WTC11 (cell line): ENCODE measurements at regions not wholly inside any gene's neighbourhood (a gene's known extent, or its start where the extent isn't known, plus 50 kb on each side); places are given as distances from the start of the nearest gene placed in this dataset.

ENCODE experiments used
- ATAC-seq: fragments of 200-7000 bp; cut with Tn5 transposase; 2 replicates; pipeline ENCODE4 v1.10.0; 2021; ENCODE audit warnings: mild to moderate bottlenecking, moderate library complexity
- CTCF ChIA-PET: fragments of 300-600 bp; sonication (Branson Sonifier 250); formaldehyde crosslinking; loops from one replicate; lab custom pipeline; 2021; ENCODE audit warnings: antibody characterized with exemption; lab: Charles Lee
- POLR2A ChIA-PET: fragments of 350-600 bp; sonication (Branson Sonifier 250); formaldehyde crosslinking; loops from one replicate; lab custom pipeline; 2021; ENCODE audit warnings: antibody characterized with exemption; lab: Charles Lee
- DNase-seq: peaks from one replicate; pipeline ENCODE4 v3.0.0; 2021; ENCODE audit warnings: low spot score
- H3K27ac Mint-ChIP-seq: 2 replicates; pipeline ENCODE4 v1.8.0; 2021; ENCODE audit warnings: mixed read lengths
- H3K27me3 Mint-ChIP-seq: 2 replicates; pipeline ENCODE4 v1.8.0; 2021; ENCODE audit warnings: low read depth, mild to moderate bottlenecking, moderate library complexity, mixed read lengths
- H3K36me3 Mint-ChIP-seq: 2 replicates; pipeline ENCODE4 v1.8.0; 2021; ENCODE audit warnings: mixed read lengths
- H3K4me1 Mint-ChIP-seq: 2 replicates; pipeline ENCODE4 v1.8.0; 2022; ENCODE audit warnings: mixed read lengths
- H3K4me3 Mint-ChIP-seq: 2 replicates; pipeline ENCODE4 v1.8.0; 2021; ENCODE audit warnings: mild to moderate bottlenecking, moderate library complexity, mixed read lengths
- H3K9me3 Mint-ChIP-seq: 2 replicates; pipeline ENCODE4 v1.8.0; 2021; ENCODE audit warnings: mixed read lengths
- EMX1 ChIP-seq: fragments of 250-450 bp; sonication (Bioruptor Pico); IDR thresholded peaks from 2 replicates; pipeline ENCODE4 v1.8.0; 2021; ENCODE audit warnings: mild to moderate bottlenecking
- GABPB1 ChIP-seq: sonication (generic); formaldehyde crosslinking; IDR thresholded peaks from 2 replicates; pipeline ENCODE4 v1.8.1; 2023; ENCODE audit warnings: mild to moderate bottlenecking, missing genetic modification reagents
- HMGA2 ChIP-seq: fragments of 250-450 bp; sonication (Bioruptor Pico); IDR thresholded peaks from 2 replicates; pipeline ENCODE4 v1.4.0; 2021; ENCODE audit warnings: mild to moderate bottlenecking, moderate library complexity
- IRF2 ChIP-seq: sonication (generic); formaldehyde crosslinking; IDR thresholded peaks from 2 replicates; pipeline ENCODE4 v1.8.0; 2022; ENCODE audit warnings: low read depth, missing genetic modification reagents, borderline replicate concordance
- MYBL2 ChIP-seq: sonication (generic); formaldehyde crosslinking; IDR thresholded peaks from 2 replicates; pipeline ENCODE4 v1.8.1; 2023; ENCODE audit warnings: mild to moderate bottlenecking, moderate library complexity, missing genetic modification reagents
- TEAD1 ChIP-seq: sonication (generic); formaldehyde crosslinking; IDR thresholded peaks from 2 replicates; pipeline ENCODE4 v1.8.0; 2022; ENCODE audit warnings: mild to moderate bottlenecking, missing genetic modification reagents
- ZBTB21 ChIP-seq: sonication (generic); formaldehyde crosslinking; IDR thresholded peaks from 2 replicates; pipeline ENCODE4 v1.8.1; 2023; ENCODE audit warnings: mild to moderate bottlenecking, missing genetic modification reagents, borderline replicate concordance
- ZNF121 ChIP-seq: sonication (generic); formaldehyde crosslinking; IDR thresholded peaks from 2 replicates; pipeline ENCODE4 v1.8.0; 2023; ENCODE audit warnings: missing genetic modification reagents
- ZNF232 ChIP-seq: sonication (generic); formaldehyde crosslinking; IDR thresholded peaks from 2 replicates; pipeline ENCODE4 v1.8.0; 2022; ENCODE audit warnings: mild to moderate bottlenecking, missing genetic modification reagents
- ZNF317 ChIP-seq: sonication (generic); formaldehyde crosslinking; IDR thresholded peaks from 2 replicates; pipeline ENCODE4 v1.8.1; 2023; ENCODE audit warnings: low read depth, mild to moderate bottlenecking, moderate library complexity, missing genetic modification reagents, borderline replicate concordance
- ZNF396 ChIP-seq: fragments of 250-450 bp; sonication (Bioruptor Pico); IDR thresholded peaks from 2 replicates; pipeline ENCODE4 v1.8.0; 2021; ENCODE audit warnings: mild to moderate bottlenecking, moderate library complexity, borderline replicate concordance
- ZNF671 ChIP-seq: fragments of 250-450 bp; sonication (Bioruptor Pico); IDR thresholded peaks from 2 replicates; pipeline ENCODE4 v1.8.0; 2021; ENCODE audit warnings: mild to moderate bottlenecking
- TF ChIP-seq, protein P1 (sequence below): fragments of 250-450 bp; sonication (Bioruptor Pico); conservative IDR thresholded peaks from 2 replicates; pipeline ENCODE4 v1.9.0; 2021; ENCODE audit warnings: mild to moderate bottlenecking
- TF ChIP-seq, protein P2 (sequence below): fragments of 250-450 bp; sonication (Bioruptor Pico); IDR thresholded peaks from 2 replicates; pipeline ENCODE4 v1.9.0; 2021; ENCODE audit warnings: mild to moderate bottlenecking
- TF ChIP-seq, protein P3 (sequence below): sonication (generic); formaldehyde crosslinking; conservative IDR thresholded peaks from 2 replicates; pipeline ENCODE4 v1.8.1; 2023; ENCODE audit warnings: mild to moderate bottlenecking, low read depth, missing genetic modification reagents, moderate library complexity
- TF ChIP-seq, protein P4 (sequence below): sonication (generic); formaldehyde crosslinking; IDR thresholded peaks from 2 replicates; pipeline ENCODE4 v1.8.1; 2023; ENCODE audit warnings: mild to moderate bottlenecking, missing genetic modification reagents
- TF ChIP-seq, protein P5 (sequence below): sonication (generic); formaldehyde crosslinking; IDR thresholded peaks from 2 replicates; pipeline ENCODE4 v1.8.1; 2022; ENCODE audit warnings: mild to moderate bottlenecking, missing genetic modification reagents, moderate library complexity, borderline replicate concordance

DNA sequence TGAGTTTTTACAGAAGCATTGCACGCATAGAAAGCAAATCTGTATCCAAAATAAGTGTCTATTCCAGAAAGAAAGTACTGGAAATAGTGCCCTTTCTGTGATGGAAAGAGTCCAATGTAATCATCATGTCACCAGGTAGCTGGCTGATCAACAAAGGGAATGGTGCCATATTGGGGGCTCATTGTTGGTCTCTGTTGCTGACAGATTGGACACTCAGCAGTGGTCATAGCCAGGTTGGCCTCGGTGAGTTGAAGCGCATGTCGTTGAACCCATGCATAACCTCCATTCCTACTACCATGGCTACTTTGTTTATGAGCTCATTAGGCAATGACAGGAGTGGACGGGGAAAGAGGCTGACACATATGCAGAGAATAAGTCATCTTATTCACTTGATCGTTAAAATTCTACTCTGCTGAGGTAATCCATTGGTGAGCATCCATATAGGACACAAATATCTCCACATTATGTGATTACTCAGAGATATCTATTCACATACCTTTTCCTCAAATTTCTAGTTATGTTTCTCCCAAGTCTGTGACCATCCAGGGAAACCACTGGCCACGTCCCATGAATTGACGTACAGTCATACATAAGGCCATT, 560.5 kb downstream of the HAO1 start:
- DNase-seq (no peak), ATAC-seq (no peak)
- Mint-ChIP-seq H3K27ac (no peak overlapping the region), H3K4me3 (no peak overlapping the region), H3K27me3 (no peaks in the 10 kb centered on the region), H3K36me3 (no peaks in the 10 kb centered on the region), H3K9me3 (0 out of 2 replicates have a peak, but pooled peaks cover 6% of the 10 kb centered on the region), H3K4me1 (peaks cover 20% of the 10 kb centered on the region)
- TF ChIP-seq, protein P1, sequence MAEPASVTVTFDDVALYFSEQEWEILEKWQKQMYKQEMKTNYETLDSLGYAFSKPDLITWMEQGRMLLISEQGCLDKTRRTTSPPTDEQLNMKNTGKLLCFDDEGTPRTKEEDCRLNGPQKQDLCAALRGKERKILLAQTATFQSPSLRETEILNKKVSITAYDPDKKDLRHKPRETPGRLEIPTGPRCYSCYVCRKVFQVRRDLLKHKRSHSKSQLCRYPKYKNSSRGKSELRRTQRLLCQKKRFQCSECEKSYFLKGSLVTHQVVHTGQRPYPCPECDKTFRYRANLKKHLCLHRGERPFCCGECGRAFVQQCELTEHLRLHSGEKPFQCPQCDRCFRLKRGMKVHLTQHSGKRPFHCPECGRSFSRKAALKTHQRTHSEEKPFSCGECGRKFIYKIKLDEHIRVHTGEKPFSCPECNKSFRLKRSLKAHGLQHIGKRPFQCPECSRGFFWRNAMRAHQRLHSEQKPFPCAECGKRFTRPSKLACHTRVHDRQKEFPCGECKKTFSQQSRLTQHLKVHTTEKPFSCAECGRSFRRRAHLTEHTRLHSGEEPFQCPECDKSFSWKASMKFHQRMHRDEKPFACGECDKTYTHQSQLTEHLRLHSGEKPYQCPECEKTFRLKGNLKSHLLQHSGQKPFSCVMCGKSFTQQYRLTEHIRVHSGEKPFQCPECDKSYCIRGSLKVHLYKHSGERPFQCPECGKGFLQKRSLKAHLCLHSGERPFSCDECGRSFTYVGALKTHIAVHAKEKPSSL (CRISPR knock-in tag), result no peak
- TF ChIP-seq ZNF396 (CRISPR knock-in tag) (no peak), ZNF121 (CRISPR knock-in tag) (no peak), EMX1 (CRISPR knock-in tag) (no peak), ZNF317 (no peak)
- ChIA-PET CTCF (no interaction called here), POLR2A (no interaction called here)

DNA sequence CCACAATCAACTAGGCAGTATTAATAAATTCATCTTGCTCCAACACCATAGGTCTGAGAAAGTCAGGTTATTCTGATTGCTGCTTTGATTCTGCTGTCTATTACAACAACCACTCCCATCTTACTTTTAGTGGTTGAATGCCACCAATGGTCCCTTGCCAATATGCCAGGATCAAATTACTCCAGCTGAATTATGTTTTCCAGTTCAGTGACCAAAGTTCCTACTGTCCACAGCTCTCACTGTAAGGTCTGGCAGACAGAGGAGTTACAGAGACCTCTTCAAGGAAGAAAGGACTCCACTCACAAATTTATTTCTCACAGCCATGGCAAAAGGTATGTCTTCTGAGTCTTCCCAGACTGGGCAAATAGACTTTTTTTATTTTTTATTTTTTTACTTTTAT, 557.0 kb downstream of the HAO1 start:
- Mint-ChIP-seq H3K27me3 (no peaks in the 10 kb centered on the region), H3K4me3 (no peak overlapping the region), H3K9me3 (0 out of 2 replicates have a peak, but pooled peaks cover 6% of the 10 kb centered on the region), H3K36me3 (no peaks in the 10 kb centered on the region), H3K4me1 (peaks cover 12% of the 10 kb centered on the region), H3K27ac (no peak overlapping the region)
- POLR2A ChIA-PET, result no interaction called here
- no peak for DNase-seq
- no peak for ATAC-seq
- CTCF ChIA-PET, result no interaction called here
- TF ChIP-seq ZNF232, result no peak

DNA sequence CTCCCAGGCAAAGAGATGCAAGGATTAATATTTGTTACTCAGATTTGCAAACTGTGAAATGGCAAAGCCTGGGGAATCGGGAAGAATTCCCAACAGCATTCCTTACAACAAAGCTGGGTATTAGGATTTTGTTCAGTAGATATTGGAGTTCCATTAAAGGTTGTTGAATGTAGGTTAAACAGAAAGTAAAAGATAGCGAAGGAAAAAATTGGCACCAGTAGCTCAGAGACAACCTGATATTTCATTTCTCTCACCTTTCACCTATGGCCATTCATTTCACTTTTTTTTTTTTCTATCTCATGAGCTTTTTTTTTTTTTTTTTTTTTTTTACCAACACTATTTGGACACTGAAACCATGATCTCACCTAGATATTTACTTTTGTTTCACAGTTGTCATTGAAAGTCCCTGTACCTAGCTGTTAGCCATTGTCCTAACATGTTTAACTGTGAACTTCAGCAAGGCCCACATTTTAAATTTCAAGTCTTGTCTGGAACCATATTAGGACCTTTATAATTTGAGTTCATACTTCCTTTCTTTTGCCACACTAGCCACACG, 552.5 kb downstream of the HAO1 start:
- CTCF ChIA-PET, result interaction anchor here (0.6 to 1.1 kb wide), 4 partner anchors 29 to 517 kb away, joined by 3 to 4 read pairs (median 4); no protein-coding TSS in a partner anchor
- H3K27me3 Mint-ChIP-seq, result no peaks in the 10 kb centered on the region
- POLR2A ChIA-PET, result interaction anchor here (0.6 kb wide), 1 partner anchor 631 kb away, joined by 4 read pairs; no protein-coding TSS in a partner anchor
- no peak for DNase-seq
- no peaks in the 10 kb centered on the region for H3K9me3 Mint-ChIP-seq
- no peak for ATAC-seq
- no peak for TF ChIP-seq MYBL2
- TF ChIP-seq, protein P2, sequence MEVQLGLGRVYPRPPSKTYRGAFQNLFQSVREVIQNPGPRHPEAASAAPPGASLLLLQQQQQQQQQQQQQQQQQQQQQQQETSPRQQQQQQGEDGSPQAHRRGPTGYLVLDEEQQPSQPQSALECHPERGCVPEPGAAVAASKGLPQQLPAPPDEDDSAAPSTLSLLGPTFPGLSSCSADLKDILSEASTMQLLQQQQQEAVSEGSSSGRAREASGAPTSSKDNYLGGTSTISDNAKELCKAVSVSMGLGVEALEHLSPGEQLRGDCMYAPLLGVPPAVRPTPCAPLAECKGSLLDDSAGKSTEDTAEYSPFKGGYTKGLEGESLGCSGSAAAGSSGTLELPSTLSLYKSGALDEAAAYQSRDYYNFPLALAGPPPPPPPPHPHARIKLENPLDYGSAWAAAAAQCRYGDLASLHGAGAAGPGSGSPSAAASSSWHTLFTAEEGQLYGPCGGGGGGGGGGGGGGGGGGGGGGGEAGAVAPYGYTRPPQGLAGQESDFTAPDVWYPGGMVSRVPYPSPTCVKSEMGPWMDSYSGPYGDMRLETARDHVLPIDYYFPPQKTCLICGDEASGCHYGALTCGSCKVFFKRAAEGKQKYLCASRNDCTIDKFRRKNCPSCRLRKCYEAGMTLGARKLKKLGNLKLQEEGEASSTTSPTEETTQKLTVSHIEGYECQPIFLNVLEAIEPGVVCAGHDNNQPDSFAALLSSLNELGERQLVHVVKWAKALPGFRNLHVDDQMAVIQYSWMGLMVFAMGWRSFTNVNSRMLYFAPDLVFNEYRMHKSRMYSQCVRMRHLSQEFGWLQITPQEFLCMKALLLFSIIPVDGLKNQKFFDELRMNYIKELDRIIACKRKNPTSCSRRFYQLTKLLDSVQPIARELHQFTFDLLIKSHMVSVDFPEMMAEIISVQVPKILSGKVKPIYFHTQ (CRISPR knock-in tag), result no peak
- no peak for TF ChIP-seq HMGA2 (CRISPR knock-in tag)
- TF ChIP-seq, protein P3, sequence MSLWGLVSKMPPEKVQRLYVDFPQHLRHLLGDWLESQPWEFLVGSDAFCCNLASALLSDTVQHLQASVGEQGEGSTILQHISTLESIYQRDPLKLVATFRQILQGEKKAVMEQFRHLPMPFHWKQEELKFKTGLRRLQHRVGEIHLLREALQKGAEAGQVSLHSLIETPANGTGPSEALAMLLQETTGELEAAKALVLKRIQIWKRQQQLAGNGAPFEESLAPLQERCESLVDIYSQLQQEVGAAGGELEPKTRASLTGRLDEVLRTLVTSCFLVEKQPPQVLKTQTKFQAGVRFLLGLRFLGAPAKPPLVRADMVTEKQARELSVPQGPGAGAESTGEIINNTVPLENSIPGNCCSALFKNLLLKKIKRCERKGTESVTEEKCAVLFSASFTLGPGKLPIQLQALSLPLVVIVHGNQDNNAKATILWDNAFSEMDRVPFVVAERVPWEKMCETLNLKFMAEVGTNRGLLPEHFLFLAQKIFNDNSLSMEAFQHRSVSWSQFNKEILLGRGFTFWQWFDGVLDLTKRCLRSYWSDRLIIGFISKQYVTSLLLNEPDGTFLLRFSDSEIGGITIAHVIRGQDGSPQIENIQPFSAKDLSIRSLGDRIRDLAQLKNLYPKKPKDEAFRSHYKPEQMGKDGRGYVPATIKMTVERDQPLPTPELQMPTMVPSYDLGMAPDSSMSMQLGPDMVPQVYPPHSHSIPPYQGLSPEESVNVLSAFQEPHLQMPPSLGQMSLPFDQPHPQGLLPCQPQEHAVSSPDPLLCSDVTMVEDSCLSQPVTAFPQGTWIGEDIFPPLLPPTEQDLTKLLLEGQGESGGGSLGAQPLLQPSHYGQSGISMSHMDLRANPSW (CRISPR knock-in tag), result no peak
- TF ChIP-seq, all 79 proteins: peak for 0
- Mint-ChIP-seq H3K36me3 (no peaks in the 10 kb centered on the region), H3K4me3 (no peak overlapping the region), H3K4me1 (peaks cover 13% of the 10 kb centered on the region), H3K27ac (no peak overlapping the region)

DNA sequence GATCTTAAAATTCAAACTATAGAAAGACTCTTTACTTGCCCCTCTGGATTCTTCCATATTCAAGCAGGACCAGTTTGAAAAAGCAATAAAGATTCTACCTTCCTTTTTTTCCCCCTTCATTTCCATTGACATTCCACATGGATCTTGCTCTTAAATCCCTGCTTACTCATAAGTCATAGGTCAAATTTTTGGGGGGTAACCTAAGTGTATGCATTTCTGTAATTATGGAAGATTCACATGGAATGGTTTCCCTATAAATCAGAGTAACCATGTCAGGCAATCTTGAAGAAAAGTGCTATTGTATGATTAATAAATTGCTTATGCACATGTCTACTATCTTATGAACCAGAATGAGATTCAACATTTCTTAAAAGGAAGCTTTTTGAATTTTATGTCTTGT, 551.0 kb downstream of the HAO1 start:
- ATAC-seq (no peak), DNase-seq (no peak)
- CTCF ChIA-PET, result no interaction called here
- Mint-ChIP-seq H3K9me3 (no peaks in the 10 kb centered on the region), H3K4me1 (peaks cover 13% of the 10 kb centered on the region), H3K27me3 (no peaks in the 10 kb centered on the region), H3K36me3 (no peaks in the 10 kb centered on the region), H3K4me3 (no peak overlapping the region), H3K27ac (no peak overlapping the region)
- POLR2A ChIA-PET, result no interaction called here
- TF ChIP-seq ZBTB21 (CRISPR knock-in tag), result no peak
- TF ChIP-seq, protein P4, sequence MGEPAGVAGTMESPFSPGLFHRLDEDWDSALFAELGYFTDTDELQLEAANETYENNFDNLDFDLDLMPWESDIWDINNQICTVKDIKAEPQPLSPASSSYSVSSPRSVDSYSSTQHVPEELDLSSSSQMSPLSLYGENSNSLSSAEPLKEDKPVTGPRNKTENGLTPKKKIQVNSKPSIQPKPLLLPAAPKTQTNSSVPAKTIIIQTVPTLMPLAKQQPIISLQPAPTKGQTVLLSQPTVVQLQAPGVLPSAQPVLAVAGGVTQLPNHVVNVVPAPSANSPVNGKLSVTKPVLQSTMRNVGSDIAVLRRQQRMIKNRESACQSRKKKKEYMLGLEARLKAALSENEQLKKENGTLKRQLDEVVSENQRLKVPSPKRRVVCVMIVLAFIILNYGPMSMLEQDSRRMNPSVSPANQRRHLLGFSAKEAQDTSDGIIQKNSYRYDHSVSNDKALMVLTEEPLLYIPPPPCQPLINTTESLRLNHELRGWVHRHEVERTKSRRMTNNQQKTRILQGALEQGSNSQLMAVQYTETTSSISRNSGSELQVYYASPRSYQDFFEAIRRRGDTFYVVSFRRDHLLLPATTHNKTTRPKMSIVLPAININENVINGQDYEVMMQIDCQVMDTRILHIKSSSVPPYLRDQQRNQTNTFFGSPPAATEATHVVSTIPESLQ (CRISPR knock-in tag), result no peak
- TF ChIP-seq ZNF671 (CRISPR knock-in tag), result no peak
- TF ChIP-seq IRF2, result no peak
- TF ChIP-seq, protein P5, sequence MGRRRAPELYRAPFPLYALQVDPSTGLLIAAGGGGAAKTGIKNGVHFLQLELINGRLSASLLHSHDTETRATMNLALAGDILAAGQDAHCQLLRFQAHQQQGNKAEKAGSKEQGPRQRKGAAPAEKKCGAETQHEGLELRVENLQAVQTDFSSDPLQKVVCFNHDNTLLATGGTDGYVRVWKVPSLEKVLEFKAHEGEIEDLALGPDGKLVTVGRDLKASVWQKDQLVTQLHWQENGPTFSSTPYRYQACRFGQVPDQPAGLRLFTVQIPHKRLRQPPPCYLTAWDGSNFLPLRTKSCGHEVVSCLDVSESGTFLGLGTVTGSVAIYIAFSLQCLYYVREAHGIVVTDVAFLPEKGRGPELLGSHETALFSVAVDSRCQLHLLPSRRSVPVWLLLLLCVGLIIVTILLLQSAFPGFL (CRISPR knock-in tag), result no peak
- TF ChIP-seq TEAD1 (CRISPR knock-in tag), result no peak
- no peak for TF ChIP-seq GABPB1 (CRISPR knock-in tag)
